GM19025 (cell line): ENCODE measurements at regions not wholly inside any gene's neighbourhood (a gene's known extent, or its start where the extent isn't known, plus 50 kb on each side); places are given as distances from the start of the nearest gene placed in this dataset.
"Not testable (repeated sequence)": the region's sequence is repeated elsewhere in the genome, so short reads cannot be mapped to it uniquely, and the experiment has no call there.

Experiments used
- ATAC-seq: cut with Tn5 transposase; IDR thresholded peaks from one replicate; pipeline ENCODE4 v1.9.1; 2021; ENCODE audit warnings: mild to moderate bottlenecking, low read depth, moderate library complexity; ENCODE audit not compliant: unreplicated experiment

GRCh38 chr1:223992456-223993246 lies 121.3 kb upstream of the FBXO28 start:
- peak; percentile 100 for ATAC-seq

GRCh38 chr1:223991297-223991857 lies 122.5 kb upstream of the FBXO28 start:
- ATAC-seq: not testable (repeated sequence)

- ATAC-seq: not testable (repeated sequence)
These were observed 116.2 kb upstream of the TP53BP2 start for GRCh38 chr1:223961985-223962384.

- ATAC-seq: not testable (repeated sequence)
These were observed 107.1 kb upstream of the TP53BP2 start for GRCh38 chr1:223952801-223953200.

GRCh38 chr1:223951551-223951950 lies 105.8 kb upstream of the TP53BP2 start:
- not testable (repeated sequence) for ATAC-seq

GRCh38 chr1:223949944-223950343 lies 104.2 kb upstream of the TP53BP2 start:
- ATAC-seq: not testable (repeated sequence)

- ATAC-seq: not testable (repeated sequence)
These were observed 102.3 kb upstream of the TP53BP2 start for GRCh38 chr1:223948041-223948440.

- not testable (repeated sequence) for ATAC-seq
These were observed 90.8 kb upstream of the TP53BP2 start for GRCh38 chr1:223936592-223936991.

- not testable (repeated sequence) for ATAC-seq
These were observed 85.7 kb upstream of the TP53BP2 start for GRCh38 chr1:223931476-223931875.

GRCh38 chr1:223920805-223921204 lies 75.1 kb upstream of the TP53BP2 start:
- ATAC-seq: not testable (repeated sequence)

GRCh38 chr1:223915476-223915875 lies 69.7 kb upstream of the TP53BP2 start:
- ATAC-seq: not testable (repeated sequence)

- ATAC-seq: not testable (repeated sequence)
These were observed 68.0 kb upstream of the TP53BP2 start for GRCh38 chr1:223913715-223914114.

- not testable (repeated sequence) for ATAC-seq
These were observed 62.3 kb upstream of the TP53BP2 start for GRCh38 chr1:223907943-223908587.

GRCh38 chr1:223903221-223903620 lies 57.5 kb upstream of the TP53BP2 start:
- ATAC-seq: not testable (repeated sequence)

GRCh38 chr1:223899775-223900174 lies 54.0 kb upstream of the TP53BP2 start:
- not testable (repeated sequence) for ATAC-seq

GRCh38 chr1:223897097-223897496 lies 51.4 kb upstream of the TP53BP2 start:
- not testable (repeated sequence) for ATAC-seq

- not testable (repeated sequence) for ATAC-seq
These were observed 50.2 kb upstream of the TP53BP2 start for GRCh38 chr1:223895950-223896349.
